PC-3 (cell line): ENCODE measurements at regions not wholly inside any gene's neighbourhood (a gene's known extent, or its start where the extent isn't known, plus 50 kb on each side); places are given as distances from the start of the nearest gene placed in this dataset.
A peak's percentile ranks its signal among the peaks of the same experiment; 100 is the strongest.

Source experiments
- ATAC-seq: fragments of 200-7000 bp; cut with Tn5 transposase; 2 replicates; pipeline ENCODE4 v1.9.1; 2020; ENCODE audit warnings: mild to moderate bottlenecking, moderate library complexity
- BruUV-seq: library from RNA; stranded (reverse); fragments of 400-500 nt; replicated peaks from 2 replicates; lab custom pipeline; 2021; lab: Mats Ljungman, UMichigan
- CTCF ChIA-PET: fragments of 300-600 bp; sonication (Branson Sonifier 250); formaldehyde crosslinking; loops from one replicate; lab custom pipeline; 2022; ENCODE audit warnings: antibody characterized with exemption; lab: Charles Lee
- POLR2A ChIA-PET: fragments of 300-600 bp; sonication (Branson Sonifier 250); formaldehyde crosslinking; loops from one replicate; lab custom pipeline; 2022; ENCODE audit warnings: antibody characterized with exemption; ENCODE audit not compliant: unreplicated experiment; lab: Charles Lee
- DNase-seq: peaks from one replicate; pipeline ENCODE4 v3.0.0-alpha.2; 2015
- H2AFZ ChIP-seq: fragments of 300-600 bp; sonication (generic); 2 replicates; pipeline ENCODE4 v1.6.0; 2016; ENCODE audit warnings: antibody characterized with exemption, low read length
- H3F3A ChIP-seq: fragments of 300-600 bp; sonication (generic); one replicate; pipeline ENCODE4 v1.6.0; 2017; ENCODE audit warnings: antibody characterized with exemption, low read length, control low read depth, mild to moderate bottlenecking; ENCODE audit not compliant: unreplicated experiment
- H3K27ac ChIP-seq: fragments of 300-600 bp; sonication (generic); 2 replicates; pipeline ENCODE4 v1.5.1; 2016; ENCODE audit warnings: mild to moderate bottlenecking, low read length
- H3K27me3 ChIP-seq: fragments of 300-600 bp; sonication (generic); 2 replicates; pipeline ENCODE4 v1.6.1; 2016; ENCODE audit warnings: low read length, mixed read lengths
- H3K36me3 ChIP-seq: fragments of 300-600 bp; sonication (generic); 2 replicates; pipeline ENCODE4 v1.6.1; 2016; ENCODE audit warnings: low read depth, mixed run types, low read length, mixed read lengths
- H3K4me1 ChIP-seq: fragments of 300-600 bp; sonication (generic); 2 replicates; pipeline ENCODE4 v1.5.1; 2016; ENCODE audit warnings: low read length; ENCODE audit not compliant: insufficient read depth
- H3K4me2 ChIP-seq: fragments of 300-600 bp; sonication (generic); 2 replicates; pipeline ENCODE4 v1.6.0; 2016; ENCODE audit warnings: low read length
- H3K4me3 ChIP-seq: fragments of 300-600 bp; sonication (generic); 2 replicates; pipeline ENCODE4 v1.5.1; 2016; ENCODE audit warnings: mild to moderate bottlenecking, low read length, mixed read lengths
- H3K79me2 ChIP-seq: fragments of 300-600 bp; sonication (generic); 2 replicates; pipeline ENCODE4 v1.6.1; 2017; ENCODE audit warnings: low read length, mixed read lengths
- H3K9ac ChIP-seq: fragments of 300-600 bp; sonication (generic); 2 replicates; pipeline ENCODE4 v1.6.0; 2016; ENCODE audit warnings: mild to moderate bottlenecking, low read length
- H3K9me2 ChIP-seq: fragments of 300-600 bp; sonication (generic); replicated peaks from 2 replicates; pipeline ENCODE4 v1.6.1; 2016; ENCODE audit warnings: mixed run types, low read length, mixed read lengths
- H3K9me3 ChIP-seq: fragments of 300-600 bp; sonication (generic); 2 replicates; pipeline ENCODE4 v1.6.1; 2016; ENCODE audit warnings: low read length, mixed read lengths
- H4K20me1 ChIP-seq: fragments of 300-600 bp; sonication (generic); 2 replicates; pipeline ENCODE4 v1.6.1; 2016; ENCODE audit warnings: low read length, mixed read lengths
- CTCF ChIP-seq: fragments of 300-600 bp; sonication (generic); conservative IDR thresholded peaks from 2 replicates; pipeline ENCODE4 v1.5.1; 2017; ENCODE audit warnings: antibody characterized with exemption, low read depth, mild to moderate bottlenecking, low read length
- EZH2 ChIP-seq: fragments of 300-600 bp; sonication (generic); IDR thresholded peaks from one replicate; pipeline ENCODE4 v1.6.1; 2017; ENCODE audit warnings: antibody characterized with exemption, mild to moderate bottlenecking, low read length; ENCODE audit not compliant: unreplicated experiment
- EZH2phosphoT487 ChIP-seq: fragments of 300-600 bp; sonication (generic); IDR thresholded peaks from 2 replicates; pipeline ENCODE4 v1.6.1; 2018; ENCODE audit warnings: mild to moderate bottlenecking, antibody characterized with exemption, low read length, borderline replicate concordance
- intact Hi-C: fragments of 100-400 bp; cut with micrococcal nuclease; formaldehyde crosslinking; loops from 2 replicates; pipeline ENCODE4 v1.9.0; 2023

DNA sequence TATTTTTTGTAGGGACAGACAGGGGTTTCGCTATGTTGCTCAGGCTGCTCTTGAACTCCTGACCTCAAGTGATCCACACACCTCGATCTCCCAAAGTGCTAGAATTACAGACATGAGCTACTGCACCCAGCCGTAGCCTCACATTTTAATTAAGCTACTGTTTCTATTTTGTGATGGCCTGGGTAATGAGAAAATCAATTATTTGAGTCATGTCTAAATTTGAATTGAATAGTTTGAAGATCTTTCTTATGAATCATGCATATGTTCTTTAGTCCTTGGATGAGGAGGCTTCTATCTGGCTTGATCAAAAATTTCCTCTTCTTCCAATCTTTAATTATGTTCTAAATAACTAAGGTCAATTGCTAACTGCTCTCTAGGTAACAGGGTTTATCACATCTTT, 175.0 kb downstream of the REEP3 start:
- intact Hi-C loops = no loop called here
- Histone ChIP-seq H3K36me3 (no peaks in the 10 kb centered on the region), H3K4me3 (no peak overlapping the region), H3K9ac (no peak overlapping the region), H4K20me1 (no peaks in the 10 kb centered on the region), H3K9me3 (no peaks in the 10 kb centered on the region), H3K9me2 (no peaks in the 10 kb centered on the region), H3K27me3 (no peaks in the 10 kb centered on the region), H3K4me1 (peaks cover 40% of the 10 kb centered on the region), H3K79me2 (no peaks in the 10 kb centered on the region), H3K27ac (no peak overlapping the region), H3K4me2 (no peak overlapping the region), H3F3A (peaks cover 14% of the 10 kb centered on the region), H2AFZ (no peak overlapping the region)
- DNase-seq (no peak), ATAC-seq (no peak)
- POLR2A ChIA-PET = no interaction called here
- CTCF ChIA-PET = no interaction called here
- BruUV-seq = no TSS peak
- TF ChIP-seq EZH2phosphoT487 (no peak), CTCF (no peak), EZH2 (no peak)

GRCh38 chr10:63697956-63698786, 177.0 kb downstream of the REEP3 start:
- Histone ChIP-seq H3K36me3 (no peaks in the 10 kb centered on the region), H3K27ac (peak overlapping the region; percentile 91), H3K4me1 (peaks cover 50% of the 10 kb centered on the region), H3K9me2 (no peaks in the 10 kb centered on the region), H3F3A (peaks cover 14% of the 10 kb centered on the region), H2AFZ (peak overlapping the region; percentile 9), H3K9me3 (no peaks in the 10 kb centered on the region), H3K79me2 (no peaks in the 10 kb centered on the region), H3K4me3 (no peak overlapping the region), H3K9ac (peak overlapping the region; percentile 0; the same call in 1 of the 2 replicates), H3K4me2 (peak overlapping the region; percentile 70), H4K20me1 (no peaks in the 10 kb centered on the region), H3K27me3 (no peaks in the 10 kb centered on the region)
- ChIA-PET CTCF (no interaction called here), POLR2A (no interaction called here)
- intact Hi-C loops = no loop called here
- ATAC-seq (no peak), DNase-seq (peak; percentile 72)
- TF ChIP-seq EZH2 = no peak
- no peak for TF ChIP-seq CTCF
- TF ChIP-seq EZH2phosphoT487 = no peak
- no TSS peak for BruUV-seq

- ATAC-seq = no peak
Measured at GRCh38 chr10:63698787-63699150, 177.6 kb downstream of the REEP3 start.

More at GRCh38 chr10:63698787-63699150, 177.6 kb downstream of the REEP3 start:
- ChIA-PET CTCF (no interaction called here), POLR2A (no interaction called here)
- Histone ChIP-seq H3K9ac (peak overlapping the region; percentile 63; the same call in 1 of the 2 replicates), H3K36me3 (no peaks in the 10 kb centered on the region), H3K27me3 (no peaks in the 10 kb centered on the region), H3K4me1 (peaks cover 56% of the 10 kb centered on the region), H3K4me3 (no peak overlapping the region), H3K27ac (peak overlapping the region; percentile 91), H3K9me3 (no peaks in the 10 kb centered on the region), H3F3A (peaks cover 14% of the 10 kb centered on the region), H4K20me1 (no peaks in the 10 kb centered on the region), H3K4me2 (peak overlapping the region; percentile 70), H3K9me2 (no peaks in the 10 kb centered on the region), H3K79me2 (no peaks in the 10 kb centered on the region), H2AFZ (no peak overlapping the region)
- intact Hi-C loops = no loop called here
- DNase-seq = no peak
- TF ChIP-seq CTCF = no peak
- no peak for TF ChIP-seq EZH2
- no peak for TF ChIP-seq EZH2phosphoT487
- BruUV-seq = no TSS peak
